GM18861 (cell line): ENCODE measurements at regions not wholly inside any gene's neighbourhood (a gene's known extent, or its start where the extent isn't known, plus 50 kb on each side); places are given as distances from the start of the nearest gene placed in this dataset.

ENCODE experiments used
- ATAC-seq: cut with Tn5 transposase; IDR thresholded peaks from one replicate; pipeline ENCODE4 v1.9.1; 2021; ENCODE audit not compliant: unreplicated experiment

DNA sequence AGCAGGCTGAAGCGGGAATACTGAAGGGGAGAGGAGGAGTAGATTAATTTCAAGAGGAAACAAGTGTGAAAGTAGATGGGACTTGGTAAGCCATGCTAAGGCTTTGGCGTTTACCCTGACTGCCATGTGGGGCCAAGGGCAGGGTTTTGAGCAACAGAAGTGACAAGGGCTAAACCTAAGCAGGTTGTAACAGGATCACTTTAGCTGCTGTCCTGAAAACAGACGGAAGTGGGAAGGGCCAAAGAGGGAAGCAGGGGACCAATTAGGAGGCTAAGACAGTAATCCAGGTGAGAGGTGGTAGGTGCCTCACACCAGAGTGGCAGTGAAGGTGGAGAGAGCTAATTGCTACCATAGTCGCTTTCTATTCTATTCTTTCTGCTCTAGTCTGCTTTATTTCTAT lies 166.5 kb downstream of the PJA1 start:
- no peak for ATAC-seq

DNA sequence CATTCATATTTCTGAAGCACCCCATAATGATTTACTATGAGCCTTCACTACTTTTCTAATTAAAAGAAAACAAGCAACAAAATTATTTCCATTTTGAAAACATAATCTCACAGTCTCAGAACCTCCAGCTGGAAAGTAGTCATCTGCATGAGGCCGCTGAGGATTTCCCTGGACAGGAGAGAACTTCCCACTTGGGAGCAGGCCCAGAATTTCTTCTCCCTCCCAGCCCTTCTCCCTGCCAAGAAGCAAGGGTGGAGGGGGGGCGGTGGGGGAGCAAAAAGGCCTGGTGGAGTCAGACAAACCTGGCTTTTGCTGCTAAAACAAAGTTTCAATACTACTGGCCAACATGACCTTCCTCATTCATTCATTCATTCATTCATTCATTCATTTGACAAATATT lies 167.3 kb downstream of the PJA1 start:
- ATAC-seq: no peak

DNA sequence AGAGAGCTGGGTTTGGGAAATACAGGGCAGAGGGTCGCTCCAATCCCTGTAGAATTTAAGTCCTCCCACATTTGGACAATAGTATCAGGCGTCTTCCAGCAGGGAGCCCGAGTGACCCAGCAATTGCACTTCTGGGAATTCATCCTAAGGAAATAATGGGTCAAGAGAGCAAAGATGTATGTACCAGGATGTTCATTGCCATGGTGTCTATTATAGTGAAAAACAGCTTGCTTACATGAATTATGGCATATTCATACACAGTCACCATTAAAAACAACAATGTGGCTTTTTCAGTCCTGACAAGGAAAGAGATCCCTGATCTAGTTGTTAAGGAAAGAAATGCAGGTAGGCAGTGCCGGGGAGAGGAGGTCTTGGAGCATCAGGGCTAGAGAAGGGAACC lies 167.7 kb downstream of the PJA1 start:
- no peak for ATAC-seq

DNA sequence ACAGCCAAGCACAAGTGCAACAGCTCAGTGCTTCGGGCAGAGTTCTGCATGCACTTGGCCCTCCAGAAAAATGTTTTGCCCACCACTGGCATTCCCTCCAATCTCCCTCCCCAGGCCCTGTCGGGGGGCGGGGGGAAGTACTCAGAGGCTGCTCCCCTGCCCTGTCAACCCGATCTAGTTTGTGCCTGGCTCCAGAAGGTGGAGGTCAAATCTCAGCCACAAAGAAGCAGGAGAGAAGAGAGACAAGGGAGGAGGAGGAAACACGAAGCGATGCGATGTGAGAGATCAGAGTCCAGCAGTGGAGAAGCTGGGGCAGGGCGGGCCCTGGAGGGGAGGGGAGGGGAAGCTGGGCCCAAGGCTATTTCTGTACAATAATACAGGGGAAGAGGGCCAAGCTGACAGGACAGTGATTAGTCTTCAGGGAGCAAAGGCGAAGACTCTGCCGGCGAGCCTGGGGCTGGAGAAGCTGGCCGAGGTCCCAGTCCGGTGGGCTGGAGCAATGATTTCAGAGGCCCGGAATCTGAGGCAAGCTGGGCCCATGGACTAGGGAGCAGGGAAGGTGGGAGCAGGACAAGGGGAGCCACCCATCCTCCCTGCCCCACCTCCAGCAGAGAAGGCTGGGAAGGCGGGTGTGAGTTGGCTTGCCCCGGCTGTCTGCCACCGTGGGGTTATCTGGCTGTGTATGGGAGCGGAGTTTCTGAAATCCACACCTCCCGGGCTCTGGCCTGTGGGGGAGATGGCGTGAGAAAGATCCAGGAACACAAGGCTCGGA lies 167.1 kb downstream of the EFNB1 start:
- no peak for ATAC-seq

DNA sequence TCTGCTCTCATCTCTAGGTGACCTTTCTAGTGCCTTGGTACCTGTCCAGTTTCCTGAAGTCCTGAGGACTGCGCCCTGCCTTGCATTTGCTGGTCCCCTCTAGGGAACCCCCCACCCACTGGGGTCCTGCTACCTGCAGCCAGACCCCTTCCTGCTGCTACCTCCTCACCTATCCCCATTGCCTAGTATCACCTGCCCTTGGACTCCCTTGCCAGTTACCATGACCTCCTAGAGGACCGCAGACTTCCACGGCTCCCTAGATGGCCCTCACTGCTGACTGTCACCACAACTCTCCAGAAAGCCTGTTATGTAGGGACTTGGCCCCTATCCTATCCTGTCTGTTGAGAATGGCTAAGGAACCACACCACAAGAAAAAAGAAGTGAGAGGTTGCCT lies 166.6 kb downstream of the EFNB1 start:
- ATAC-seq: no peak

DNA sequence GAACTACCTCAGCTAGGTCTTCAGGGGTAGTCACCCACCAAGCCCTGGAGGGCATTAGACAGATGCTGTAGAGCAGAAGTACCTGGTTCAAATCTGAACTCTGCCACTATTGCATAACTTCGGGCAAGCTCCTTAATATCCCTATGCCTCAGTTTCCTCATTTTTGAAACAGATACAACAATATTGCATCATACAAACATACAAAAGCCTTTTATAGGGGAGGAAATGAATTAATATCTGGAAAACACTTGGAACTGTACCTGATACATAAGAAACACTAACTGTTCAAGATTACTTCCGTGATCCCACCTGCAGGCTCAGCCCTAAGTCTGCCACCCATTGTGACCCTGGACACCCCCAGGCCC lies 166.1 kb downstream of the EFNB1 start:
- no peak for ATAC-seq

DNA sequence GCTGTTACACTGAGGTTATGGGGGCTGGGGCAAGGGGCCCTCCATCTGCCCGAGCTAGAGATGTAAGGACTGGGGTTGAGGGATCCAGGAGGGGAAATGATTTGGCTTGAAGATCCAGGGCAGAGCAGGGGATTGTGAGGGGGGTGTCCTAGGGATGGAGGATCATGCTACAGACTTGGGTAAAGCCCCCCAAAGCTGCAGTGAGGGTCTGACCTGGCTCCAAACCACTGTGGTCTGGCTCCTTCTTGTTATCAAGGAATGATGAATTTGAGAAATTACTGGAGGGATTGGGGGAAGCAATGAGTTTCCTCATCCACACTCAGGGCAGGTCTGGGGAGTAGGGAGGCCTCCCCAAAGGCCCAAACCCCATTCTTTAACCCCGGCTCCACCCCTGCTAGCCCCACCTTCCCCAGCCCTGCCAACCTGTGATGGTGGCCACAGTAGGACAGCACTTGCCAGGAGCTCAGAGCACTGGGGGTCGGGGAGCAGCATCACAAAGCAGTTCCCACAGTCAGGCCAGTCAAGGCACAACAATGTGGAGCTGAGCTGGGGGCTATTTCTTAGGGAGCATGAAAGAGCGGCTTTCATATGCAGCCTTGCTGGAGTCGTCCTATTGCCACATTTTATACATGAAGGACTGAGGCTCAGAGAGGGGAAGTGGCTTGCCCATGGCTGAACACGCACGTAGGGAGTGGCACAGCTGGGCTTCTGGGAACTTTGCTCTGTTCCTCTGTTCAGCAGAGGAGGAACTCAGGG lies 165.5 kb downstream of the EFNB1 start:
- no peak for ATAC-seq

DNA sequence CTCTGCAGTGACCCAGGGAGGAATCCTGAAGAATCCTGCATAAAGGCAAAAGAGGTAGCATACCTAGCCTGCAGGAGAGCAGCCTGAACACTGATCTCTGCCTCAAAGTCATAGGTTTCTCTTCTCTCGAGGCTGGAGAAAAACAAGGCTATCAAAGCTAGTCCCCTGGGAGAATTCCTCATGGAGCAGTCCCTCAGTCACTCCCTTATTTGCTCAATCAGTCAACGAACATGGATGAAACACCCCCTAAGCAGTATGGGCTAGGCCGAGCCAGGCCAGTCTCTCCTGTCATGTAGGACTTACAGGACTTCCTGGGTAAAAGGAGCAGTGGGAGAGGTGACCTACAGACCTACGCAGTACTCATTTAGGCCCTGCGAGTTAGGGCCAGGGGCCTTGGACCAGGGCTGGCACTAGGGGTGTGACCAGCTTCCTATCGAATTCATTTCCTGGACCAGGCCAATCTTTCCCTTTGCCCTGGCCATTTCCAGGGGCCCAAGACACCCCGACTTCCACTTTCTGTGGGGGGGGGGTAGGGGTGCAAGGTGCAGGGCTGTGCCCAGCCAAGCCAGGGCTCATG lies 164.1 kb downstream of the EFNB1 start:
- no peak for ATAC-seq

DNA sequence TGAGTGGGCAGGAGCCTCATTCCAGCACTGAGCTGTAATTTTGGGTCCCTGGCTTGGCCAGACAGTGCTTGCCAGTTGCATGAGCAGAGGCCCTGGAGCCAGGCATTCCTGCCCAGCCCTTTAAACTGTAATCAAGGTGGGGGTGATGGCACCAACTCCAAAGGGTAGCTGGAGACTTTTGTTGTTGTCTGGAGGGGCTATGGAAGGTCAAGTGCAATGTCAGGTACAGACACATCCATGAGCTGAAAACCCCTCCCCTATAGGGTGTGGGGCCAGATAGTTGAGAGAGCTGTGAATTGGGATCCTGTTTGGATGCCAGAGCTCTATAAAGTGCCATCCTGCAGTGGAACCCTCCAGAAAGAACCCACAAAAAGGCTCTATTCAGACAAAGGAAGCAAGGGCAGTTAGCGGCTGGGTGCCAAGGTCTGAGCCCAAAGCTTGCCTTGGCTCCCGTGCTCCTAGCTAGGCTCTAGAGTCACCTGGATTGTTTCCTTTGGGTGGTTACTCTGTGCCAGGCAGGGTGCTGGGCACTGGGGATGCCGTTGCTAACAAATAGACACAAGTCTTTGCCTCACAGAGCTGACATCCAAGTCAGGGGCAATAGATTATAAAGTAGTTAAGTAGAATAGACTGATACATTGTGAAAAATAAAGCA lies 163.0 kb downstream of the EFNB1 start:
- ATAC-seq: no peak

DNA sequence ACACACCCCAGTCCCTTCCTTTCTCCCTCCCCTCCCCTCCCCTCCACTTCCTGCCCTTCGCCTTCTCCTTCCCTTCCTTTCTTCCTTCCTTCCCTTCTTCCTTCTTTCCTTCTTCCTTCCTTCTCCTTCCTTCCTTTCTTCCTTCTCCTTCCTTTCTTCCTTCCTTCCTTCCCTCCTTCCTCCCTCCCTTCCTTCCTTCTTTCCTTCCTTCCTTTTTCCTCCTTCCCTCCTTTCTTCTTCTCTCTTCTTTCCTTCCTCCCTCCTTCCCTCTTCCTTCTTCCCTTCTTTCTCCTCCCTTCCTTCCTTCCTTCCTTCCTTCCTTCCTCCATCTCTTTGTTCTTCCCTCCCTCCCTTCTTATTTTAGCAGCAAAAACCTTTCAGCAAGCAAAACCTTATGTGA lies 162.1 kb downstream of the EFNB1 start:
- ATAC-seq: no peak

DNA sequence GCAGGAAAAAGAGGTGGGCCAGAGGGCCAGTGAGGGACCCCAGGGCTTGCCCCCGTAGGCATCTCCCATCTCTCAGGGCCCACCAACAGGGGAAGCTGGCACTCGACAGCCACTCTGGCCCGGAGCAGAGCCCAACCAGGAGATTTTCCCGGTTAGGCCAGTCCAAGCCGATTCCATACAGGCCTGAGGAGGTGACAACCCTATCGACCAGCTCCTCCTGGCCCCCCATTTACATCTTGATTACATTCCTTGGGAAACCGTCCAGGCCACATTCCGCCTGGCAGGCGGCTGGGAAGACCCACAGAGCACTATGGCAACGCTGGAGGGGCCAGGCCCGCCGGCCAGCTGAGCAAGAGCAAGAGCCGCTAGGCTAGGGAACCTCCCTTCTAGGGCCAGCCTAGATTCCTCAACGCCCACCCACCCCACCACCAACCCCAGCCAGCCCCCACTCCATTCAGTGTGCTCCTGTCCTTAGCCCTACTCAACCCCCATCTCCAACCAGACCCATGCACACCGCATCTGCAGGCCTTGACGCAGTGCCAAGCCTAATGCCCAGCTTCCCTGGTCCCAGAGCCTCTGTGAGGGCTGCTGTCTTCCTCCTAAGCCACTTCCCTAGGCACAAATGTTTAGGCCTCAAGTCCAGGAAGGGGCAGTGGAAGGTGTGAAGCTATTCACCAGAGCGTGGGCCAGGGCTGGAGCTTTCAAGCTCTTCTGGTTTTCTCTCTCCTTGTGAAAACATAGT lies 161.2 kb downstream of the EFNB1 start:
- ATAC-seq: no peak

DNA sequence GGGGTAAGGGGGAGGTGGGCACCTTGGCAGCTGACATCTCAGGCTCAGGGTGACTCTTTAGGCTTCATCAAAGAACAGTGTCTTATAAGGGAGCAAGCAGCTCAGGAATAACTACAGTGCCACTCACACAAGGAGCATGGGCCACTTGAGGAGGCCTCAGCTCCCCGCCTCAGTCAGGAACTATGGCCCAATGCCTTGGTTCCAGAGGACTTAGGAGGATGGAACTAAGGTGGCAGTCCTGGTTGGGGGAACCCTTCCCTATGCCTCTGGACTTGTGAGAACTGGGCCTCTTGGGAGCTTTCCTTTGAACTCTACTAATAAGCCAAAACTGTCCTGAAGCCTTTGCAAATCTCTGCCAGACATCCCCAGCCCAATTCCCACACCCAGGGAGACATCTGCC lies 160.6 kb downstream of the EFNB1 start:
- ATAC-seq: no peak

DNA sequence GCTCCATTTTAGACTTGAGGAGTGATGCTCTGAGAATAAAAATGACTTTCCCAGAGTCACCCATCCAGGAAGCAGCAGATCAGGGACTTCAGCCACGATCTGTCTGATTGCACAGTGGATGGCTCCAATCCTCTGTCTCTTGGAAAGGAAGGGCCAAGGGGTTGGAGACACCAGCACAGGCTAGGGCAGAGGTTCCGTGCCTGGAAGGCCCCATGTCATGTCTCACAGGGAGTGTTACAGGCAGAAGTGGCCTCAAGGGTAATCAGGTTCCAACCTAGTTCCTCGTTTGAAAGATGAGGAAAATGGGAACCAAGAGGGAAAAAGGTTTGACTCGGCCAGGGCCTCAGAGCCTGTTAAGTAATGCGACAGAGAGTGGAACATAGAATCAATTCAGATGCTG lies 160.0 kb downstream of the EFNB1 start:
- no peak for ATAC-seq

DNA sequence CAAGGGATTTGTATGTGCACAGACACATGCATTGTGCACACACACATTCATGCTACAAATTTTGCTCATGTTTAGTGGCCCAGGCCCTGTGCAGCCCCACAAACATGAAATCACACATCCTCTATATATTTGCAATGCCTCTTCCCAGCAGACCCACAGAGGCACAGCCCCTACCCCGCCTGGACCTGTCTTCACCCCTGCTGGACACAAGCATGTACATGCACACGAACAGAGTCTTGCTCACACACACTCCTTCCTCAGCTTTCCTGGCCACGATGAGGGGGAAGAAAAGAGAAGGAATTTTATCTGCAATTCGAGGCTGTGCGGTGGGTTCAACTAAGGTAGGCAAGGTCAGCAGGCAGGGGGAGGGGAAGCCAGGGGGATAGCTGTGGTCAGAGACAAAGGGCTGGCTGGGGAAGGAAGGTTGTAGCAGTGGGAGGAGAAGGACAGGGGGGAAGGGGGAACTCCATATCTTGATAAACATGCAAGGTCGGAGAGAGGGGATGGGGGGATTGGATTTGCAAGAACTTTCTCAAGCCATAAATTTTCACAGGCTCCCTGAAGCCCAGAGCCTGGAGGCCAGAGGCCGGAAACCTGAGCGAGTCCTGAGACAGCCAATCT lies 156.4 kb downstream of the EFNB1 start:
- no peak for ATAC-seq

DNA sequence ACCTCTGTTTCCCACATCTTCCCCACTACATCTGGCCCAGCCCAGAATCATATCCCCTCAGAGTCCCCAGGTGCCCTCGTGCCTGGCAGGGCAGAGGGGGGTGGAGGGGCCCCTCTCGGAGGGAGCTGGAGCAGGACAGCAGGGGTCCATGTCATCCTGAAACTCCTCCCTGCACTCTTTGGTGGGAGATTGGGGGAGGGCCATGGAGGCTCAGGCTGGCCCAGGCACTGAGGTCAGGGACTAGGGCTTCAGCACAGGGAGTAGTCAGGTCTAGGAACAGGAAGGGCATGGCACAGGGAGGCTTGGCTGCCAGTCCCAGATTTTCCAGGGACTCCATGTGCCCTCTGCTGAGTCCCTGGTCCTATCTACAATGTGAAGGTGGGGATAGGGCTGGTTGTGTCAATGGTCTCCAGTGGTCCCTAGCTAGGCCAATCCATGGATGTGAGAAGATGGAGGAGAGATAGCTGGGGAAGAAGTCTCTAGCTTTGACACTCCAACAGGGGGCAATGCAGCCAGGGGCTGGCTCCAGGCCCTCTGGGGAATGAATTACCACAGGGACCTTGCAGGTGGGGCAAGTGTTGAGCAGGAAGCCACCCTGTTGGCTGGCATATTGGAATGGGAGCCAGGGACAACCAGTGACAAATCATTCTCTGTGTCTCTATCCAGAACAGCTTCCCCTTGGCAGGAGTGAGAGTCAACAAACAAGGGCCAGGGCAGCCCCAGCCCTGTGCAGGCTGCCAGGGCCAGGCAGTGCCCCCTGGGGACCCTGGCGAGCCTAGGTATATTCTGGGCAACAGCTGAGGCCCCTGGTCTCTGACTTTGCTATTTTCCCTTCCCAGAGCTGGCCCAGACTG lies 154.4 kb downstream of the EFNB1 start:
- no peak for ATAC-seq

DNA sequence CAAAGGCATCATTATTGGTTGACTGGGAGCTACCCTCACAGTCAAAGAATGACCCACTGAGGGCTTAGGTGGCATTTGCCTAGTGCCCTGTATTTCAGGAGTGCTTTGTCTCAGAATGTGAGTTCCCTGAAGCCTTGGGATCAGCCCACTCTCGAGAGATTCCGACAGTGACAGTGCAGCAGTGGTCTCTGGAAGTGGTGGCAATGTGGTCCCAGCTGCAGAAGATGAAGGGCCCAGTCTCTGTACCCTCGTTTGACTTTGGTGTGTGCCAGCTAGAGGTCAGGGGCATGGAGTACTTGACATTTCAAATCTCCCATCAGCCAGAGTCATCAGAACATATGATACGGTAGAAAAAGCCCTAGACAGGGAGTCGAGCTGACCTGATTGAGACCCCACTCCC lies 153.7 kb downstream of the EFNB1 start:
- ATAC-seq: no peak

DNA sequence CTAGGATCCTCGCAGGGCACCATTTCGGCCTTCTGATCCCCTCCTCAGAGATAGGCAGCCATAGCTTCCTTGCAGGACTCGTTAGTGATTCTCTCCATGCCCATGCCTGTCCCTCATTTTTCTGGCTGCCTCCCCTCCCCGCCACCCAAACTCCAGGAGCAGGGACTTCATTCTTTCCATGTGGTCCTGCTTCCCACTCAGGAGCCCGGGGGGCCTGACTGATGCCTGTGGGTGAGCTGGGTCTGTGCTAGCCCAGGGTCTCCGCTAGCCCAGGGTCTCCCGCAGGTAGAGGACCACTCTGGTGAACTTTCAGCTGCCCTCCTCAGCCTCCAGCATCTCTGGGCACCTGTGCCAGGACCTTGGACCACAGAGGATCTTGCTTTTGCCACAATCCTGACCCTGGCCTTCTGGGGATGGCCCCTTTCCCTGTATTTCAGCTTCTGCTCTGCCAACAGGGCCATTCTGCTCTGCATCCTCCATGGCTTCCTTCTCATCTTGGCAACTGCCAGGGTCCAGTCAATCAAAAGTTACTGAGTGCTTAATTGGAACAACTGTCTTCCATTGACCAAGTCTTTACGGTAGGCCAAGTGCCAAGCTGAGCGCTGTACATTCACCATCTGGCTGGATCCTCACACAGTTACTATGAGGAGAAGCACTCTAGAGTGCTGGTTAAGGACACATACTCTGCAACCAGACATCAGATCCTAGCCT lies 152.2 kb downstream of the EFNB1 start:
- ATAC-seq: no peak

DNA sequence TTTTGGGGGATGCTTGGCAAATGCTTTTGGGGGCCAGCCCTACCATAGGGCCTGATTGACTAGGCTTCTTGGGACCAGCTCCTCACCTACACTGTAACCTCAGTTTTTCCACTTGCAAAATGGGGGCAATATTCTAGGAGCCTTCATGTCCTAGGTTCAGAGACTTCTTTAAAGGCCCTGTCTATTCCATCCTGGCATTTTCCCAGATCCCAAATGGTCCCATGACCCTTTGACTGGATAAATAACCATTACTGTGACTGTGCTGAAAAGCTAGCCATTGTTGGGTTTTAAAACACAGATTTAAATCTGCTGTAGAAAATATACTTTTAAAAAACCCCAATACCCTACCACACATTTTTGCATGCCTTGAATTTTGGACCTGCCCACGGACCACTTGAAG lies 149.8 kb downstream of the EFNB1 start:
- no peak for ATAC-seq

DNA sequence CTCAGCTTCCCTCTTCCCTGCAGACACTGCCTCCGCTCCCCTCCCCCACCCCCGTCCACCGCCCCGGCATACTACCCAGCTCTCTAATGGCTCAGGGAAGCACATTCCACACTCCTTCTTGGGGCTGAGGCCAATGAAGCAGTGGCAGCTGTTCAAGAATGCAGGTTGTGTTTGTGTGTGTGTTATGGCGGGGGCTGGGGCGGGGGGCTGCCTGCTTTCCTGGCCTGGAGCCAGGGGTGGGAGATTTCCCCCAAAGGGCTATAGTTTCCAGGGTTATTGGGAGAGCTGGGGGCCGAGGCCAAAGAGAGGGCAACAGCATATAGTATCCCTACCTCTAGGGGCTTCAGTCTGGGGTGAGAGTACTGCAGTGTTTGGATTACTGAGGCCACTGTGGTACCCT lies 149.4 kb downstream of the EFNB1 start:
- no peak for ATAC-seq
